ENCODE measurements at regions not wholly inside any gene's neighbourhood (a gene's known extent, or its start where the extent isn't known, plus 50 kb on each side); places are given as distances from the start of the nearest gene placed in this dataset.

- no peak for DNase-seq
- Histone ChIP-seq H3K27me3 (ENCODE audit: control insufficient read depth, insufficient read depth, low read length, poor library complexity, severe bottlenecking) (no peaks in the 10 kb centered on the region), H3K4me3 (ENCODE audit: low read length) (no peak overlapping the region), H3K9ac (ENCODE audit: extremely low read depth, low read length, poor library complexity, severe bottlenecking) (no peak overlapping the region), H3K9me3 (ENCODE audit: control insufficient read depth, low read length) (no peaks in the 10 kb centered on the region), H3K36me3 (ENCODE audit: control insufficient read depth, insufficient read depth, low read length) (no peaks in the 10 kb centered on the region), H3K27ac (ENCODE audit: low read depth, low read length) (no peak overlapping the region), H3K4me1 (ENCODE audit: control insufficient read depth, insufficient read depth, low read length) (no peaks in the 10 kb centered on the region)
- 78 to 90% methylated on average over 2 to 3 of the region's 3 CpGs for WGBS, 2 experiments (ENCODE audit: insufficient coverage in 1 of 2, insufficient read length in 1 of 2)
- H3K9me3 Mint-ChIP-seq: no peaks in the 10 kb centered on the region
- no peaks in the 10 kb centered on the region for H3K27me3 Mint-ChIP-seq (ENCODE audit: insufficient read depth)
- H3K36me3 Mint-ChIP-seq (ENCODE audit: low read depth): no peaks in the 10 kb centered on the region
- H3K27ac Mint-ChIP-seq: no peak overlapping the region
- H3K4me3 Mint-ChIP-seq: no peak overlapping the region
- no peaks in the 10 kb centered on the region for H3K4me1 Mint-ChIP-seq
- TF ChIP-seq CTCF (conservative IDR thresholded peaks at IDR 0.05): no peak
These were observed 277.4 kb upstream of the CHRNA7 start for GRCh38 chr15:31752905-31753304.

GRCh38 chr15:31758126-31758525, 272.2 kb upstream of the CHRNA7 start:
- no peak overlapping the region for H3K9ac ChIP-seq (ENCODE audit: extremely low read depth, low read length, poor library complexity, severe bottlenecking)
- H3K4me3 ChIP-seq (ENCODE audit: low read length): no peak overlapping the region
- no peaks in the 10 kb centered on the region for H3K36me3 ChIP-seq (ENCODE audit: control insufficient read depth, insufficient read depth, low read length)
- Mint-ChIP-seq H3K4me3 (no peak overlapping the region), H3K9me3 (no peaks in the 10 kb centered on the region), H3K27ac (no peak overlapping the region), H3K4me1 (no peaks in the 10 kb centered on the region), H3K27me3 (ENCODE audit: insufficient read depth) (no peaks in the 10 kb centered on the region), H3K36me3 (ENCODE audit: low read depth) (no peaks in the 10 kb centered on the region)
- H3K27ac ChIP-seq (ENCODE audit: low read depth, low read length): no peak overlapping the region
- H3K9me3 ChIP-seq (ENCODE audit: control insufficient read depth, low read length): no peaks in the 10 kb centered on the region
- no peak for TF ChIP-seq CTCF (conservative IDR thresholded peaks at IDR 0.05)
- no peaks in the 10 kb centered on the region for H3K27me3 ChIP-seq (ENCODE audit: control insufficient read depth, insufficient read depth, low read length, poor library complexity, severe bottlenecking)
- no peaks in the 10 kb centered on the region for H3K4me1 ChIP-seq (ENCODE audit: control insufficient read depth, insufficient read depth, low read length)
- no peak for DNase-seq
- 85 to 100% methylated on average over 2 to 5 of the region's 5 CpGs for WGBS, 2 experiments (ENCODE audit: insufficient coverage in 1 of 2, insufficient read length in 1 of 2)

- no peaks in the 10 kb centered on the region for H3K9me3 ChIP-seq (ENCODE audit: control insufficient read depth, low read length)
- Mint-ChIP-seq H3K36me3 (ENCODE audit: low read depth) (no peaks in the 10 kb centered on the region), H3K4me3 (no peak overlapping the region), H3K4me1 (no peaks in the 10 kb centered on the region), H3K9me3 (no peaks in the 10 kb centered on the region), H3K27me3 (ENCODE audit: insufficient read depth) (no peaks in the 10 kb centered on the region), H3K27ac (no peak overlapping the region)
- H3K4me1 ChIP-seq (ENCODE audit: control insufficient read depth, insufficient read depth, low read length): no peaks in the 10 kb centered on the region
- no peak for TF ChIP-seq CTCF (conservative IDR thresholded peaks at IDR 0.05)
- DNase-seq: no peak
- H3K27me3 ChIP-seq (ENCODE audit: control insufficient read depth, insufficient read depth, low read length, poor library complexity, severe bottlenecking): no peaks in the 10 kb centered on the region
- WGBS, 2 experiments (ENCODE audit: insufficient coverage in 1 of 2, insufficient read length in 1 of 2): 93 to 100% methylated on average over 5 to 11 of the region's 13 CpGs
- no peaks in the 10 kb centered on the region for H3K36me3 ChIP-seq (ENCODE audit: control insufficient read depth, insufficient read depth, low read length)
- no peak overlapping the region for H3K9ac ChIP-seq (ENCODE audit: extremely low read depth, low read length, poor library complexity, severe bottlenecking)
- no peak overlapping the region for H3K27ac ChIP-seq (ENCODE audit: low read depth, low read length)
- H3K4me3 ChIP-seq (ENCODE audit: low read length): no peak overlapping the region
These were observed 262.3 kb upstream of the CHRNA7 start for GRCh38 chr15:31768055-31768454.

Measured in endodermal cell (in vitro differentiated cells).